Ascending aorta (tissue), 2 donors: ENCODE measurements at regions not wholly inside any gene's neighbourhood (a gene's known extent, or its start where the extent isn't known, plus 50 kb on each side); places are given as distances from the start of the nearest gene placed in this dataset.

Experiments used
- DNase-seq, 2 donors: peaks; one replicate each; pipeline ENCODE4 v3.0.0-alpha.2; 2019; ENCODE audit warnings: low spot score in 2 of 2
- H3K27ac ChIP-seq, 2 donors: fragments of 200-600 bp; sonication (generic); one replicate each; pipeline ENCODE4 v1.5.1; 2016 to 2017; ENCODE audit warnings: mild to moderate bottlenecking in 1 of 2
- H3K27me3 ChIP-seq: fragments of 200-600 bp; sonication (generic); one replicate; pipeline ENCODE4 v1.5.1; 2017
- H3K36me3 ChIP-seq, 2 donors: fragments of 200-600 bp; sonication (generic); one replicate each; pipeline ENCODE4 v1.5.1; 2016
- H3K4me1 ChIP-seq, 2 donors: fragments of 200-600 bp; sonication (generic); one replicate each; pipeline ENCODE4 v1.5.1; 2016 to 2017; ENCODE audit warnings: mild to moderate bottlenecking in 1 of 2
- H3K4me3 ChIP-seq, 2 donors: fragments of 200-600 bp; sonication (generic); one replicate each; pipeline ENCODE4 v1.5.1; 2016 to 2017; ENCODE audit warnings: mild to moderate bottlenecking in 1 of 2
- H3K9me3 ChIP-seq, 2 donors: fragments of 200-600 bp; sonication (generic); one replicate each; pipeline ENCODE4 v1.5.1; 2016
- intact Hi-C: fragments of 100-400 bp; cut with DNase I; formaldehyde crosslinking; loops from one replicate; pipeline ENCODE4 v1.15.1; 2023
- TF ChIP-seq, protein P1 (sequence below), 3 experiments: fragments of 200-600 bp in 2 of 3; fragments of 450-650 bp in 1 of 3; sonication (generic) in 2 of 3; IDR thresholded peaks; one replicate each; pipeline ENCODE4 v1.5.1; 2016 to 2019; ENCODE audit warnings: antibody characterized with exemption in 3 of 3, mild to moderate bottlenecking in 1 of 3, moderate library complexity in 1 of 3

DNA sequence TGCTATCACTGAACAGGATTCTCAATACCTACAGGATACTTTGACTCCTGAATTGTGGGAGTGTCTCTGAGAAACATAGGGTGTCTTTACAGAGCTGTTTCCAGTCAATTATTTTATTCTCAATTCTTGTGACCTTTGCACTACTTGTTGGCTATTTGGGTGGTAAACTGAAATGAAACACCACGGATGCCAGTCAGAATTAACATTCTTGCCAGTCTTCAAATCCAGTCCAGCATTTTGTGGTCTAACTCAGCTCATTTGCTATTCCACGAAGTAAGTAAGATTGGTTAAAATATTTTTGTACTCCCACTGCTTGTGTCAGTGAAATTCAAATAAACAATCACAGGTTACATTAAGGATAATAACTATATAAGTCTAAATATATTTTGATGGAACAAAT is 197.9 kb downstream of the ANKRD50 start:
- TF ChIP-seq, protein P1, sequence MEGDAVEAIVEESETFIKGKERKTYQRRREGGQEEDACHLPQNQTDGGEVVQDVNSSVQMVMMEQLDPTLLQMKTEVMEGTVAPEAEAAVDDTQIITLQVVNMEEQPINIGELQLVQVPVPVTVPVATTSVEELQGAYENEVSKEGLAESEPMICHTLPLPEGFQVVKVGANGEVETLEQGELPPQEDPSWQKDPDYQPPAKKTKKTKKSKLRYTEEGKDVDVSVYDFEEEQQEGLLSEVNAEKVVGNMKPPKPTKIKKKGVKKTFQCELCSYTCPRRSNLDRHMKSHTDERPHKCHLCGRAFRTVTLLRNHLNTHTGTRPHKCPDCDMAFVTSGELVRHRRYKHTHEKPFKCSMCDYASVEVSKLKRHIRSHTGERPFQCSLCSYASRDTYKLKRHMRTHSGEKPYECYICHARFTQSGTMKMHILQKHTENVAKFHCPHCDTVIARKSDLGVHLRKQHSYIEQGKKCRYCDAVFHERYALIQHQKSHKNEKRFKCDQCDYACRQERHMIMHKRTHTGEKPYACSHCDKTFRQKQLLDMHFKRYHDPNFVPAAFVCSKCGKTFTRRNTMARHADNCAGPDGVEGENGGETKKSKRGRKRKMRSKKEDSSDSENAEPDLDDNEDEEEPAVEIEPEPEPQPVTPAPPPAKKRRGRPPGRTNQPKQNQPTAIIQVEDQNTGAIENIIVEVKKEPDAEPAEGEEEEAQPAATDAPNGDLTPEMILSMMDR (IDR thresholded peaks at IDR 0.05), result no peak

DNA sequence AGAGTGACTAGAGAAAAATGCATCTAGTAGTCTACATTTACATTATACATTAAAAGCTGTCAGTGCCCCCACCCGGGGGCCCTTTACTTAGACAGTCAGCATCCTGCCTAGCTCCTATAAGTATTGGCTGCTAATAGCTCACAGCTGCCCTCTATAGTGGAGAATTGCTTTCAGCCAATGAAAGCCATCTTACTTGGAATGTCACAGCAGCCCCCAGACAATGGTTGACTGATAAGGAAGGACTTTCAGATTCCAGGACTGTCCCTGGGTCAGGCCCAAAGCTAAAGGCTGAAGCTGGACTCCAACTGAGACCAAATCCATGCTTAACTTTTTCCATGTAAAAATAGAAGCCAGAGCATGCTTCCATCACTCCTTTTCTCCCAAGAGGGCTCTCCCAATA is 196.9 kb downstream of the ANKRD50 start:
- Histone ChIP-seq H3K4me1 (no peaks in the 10 kb centered on the region), H3K27ac (no peak overlapping the region), H3K9me3 (no peaks in the 10 kb centered on the region), H3K4me3 (no peak overlapping the region), H3K27me3 (no peaks in the 10 kb centered on the region), H3K36me3 (no peaks in the 10 kb centered on the region)
- intact Hi-C loops, result no loop called here
- TF ChIP-seq, protein P1 (IDR thresholded peaks at IDR 0.05), result no peak
- DNase-seq, result no peak

More for the DNA sequence above, 197.9 kb downstream of the ANKRD50 start:
- no peak for DNase-seq
- Histone ChIP-seq H3K4me1 (no peaks in the 10 kb centered on the region), H3K27me3 (no peaks in the 10 kb centered on the region), H3K36me3 (no peaks in the 10 kb centered on the region), H3K4me3 (no peak overlapping the region), H3K27ac (no peak overlapping the region), H3K9me3 (no peaks in the 10 kb centered on the region)
- intact Hi-C loops, result no loop called here

DNA sequence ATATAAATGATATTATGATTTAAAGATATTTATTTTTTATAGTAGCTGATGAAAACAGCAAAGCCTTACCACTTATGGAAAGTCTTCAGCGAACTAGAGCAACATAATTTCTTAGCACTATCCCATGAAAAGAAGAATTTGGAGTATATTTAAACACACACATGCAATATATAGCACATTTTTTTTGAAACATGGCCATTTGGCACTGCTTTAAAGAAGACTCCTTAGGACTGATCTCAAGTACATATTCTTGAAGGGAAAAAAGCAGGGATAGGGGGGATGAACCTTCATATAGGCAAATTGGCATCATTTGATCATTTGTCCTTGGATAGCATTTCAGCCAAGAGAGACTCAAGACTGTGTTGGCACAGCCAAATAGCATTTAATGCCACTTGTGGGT is 193.3 kb downstream of the ANKRD50 start:
- no peaks in the 10 kb centered on the region for H3K36me3 ChIP-seq
- H3K27me3 ChIP-seq, result no peaks in the 10 kb centered on the region
- DNase-seq, result no peak
- no peak overlapping the region for H3K4me3 ChIP-seq
- intact Hi-C loops, result no loop called here
- H3K9me3 ChIP-seq, result no peaks in the 10 kb centered on the region
- TF ChIP-seq, protein P1 (IDR thresholded peaks at IDR 0.05), result no peak
- no peaks in the 10 kb centered on the region for H3K4me1 ChIP-seq
- H3K27ac ChIP-seq, result no peak overlapping the region

DNA sequence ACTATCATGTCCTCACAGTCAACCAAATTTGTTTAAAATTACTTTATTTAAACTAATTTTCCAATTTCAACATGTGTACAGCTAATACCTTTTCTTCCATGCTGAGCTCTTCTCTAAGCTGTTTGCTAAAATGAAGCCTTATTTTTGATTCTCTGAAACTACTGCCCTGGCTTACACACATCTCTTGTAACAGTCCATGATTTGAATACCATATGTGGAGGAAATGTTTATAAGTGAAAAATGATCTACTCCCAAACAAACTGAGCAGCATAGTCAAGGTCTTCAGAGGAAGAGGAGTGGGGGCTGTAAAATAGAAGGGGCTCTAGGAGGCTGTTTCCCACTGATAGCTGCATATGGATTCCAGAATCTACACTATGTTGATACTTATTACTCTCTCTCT is 188.7 kb downstream of the ANKRD50 start:
- no peak for DNase-seq
- no peaks in the 10 kb centered on the region for H3K36me3 ChIP-seq
- no peak overlapping the region for H3K4me3 ChIP-seq
- H3K27me3 ChIP-seq, result no peaks in the 10 kb centered on the region
- H3K9me3 ChIP-seq, result no peaks in the 10 kb centered on the region
- no peak overlapping the region for H3K27ac ChIP-seq
- TF ChIP-seq, protein P1 (IDR thresholded peaks at IDR 0.05), result no peak
- intact Hi-C loops, result no loop called here
- peaks cover 0 to 5% of the 10 kb centered on the region in 2 donors for H3K4me1 ChIP-seq

DNA sequence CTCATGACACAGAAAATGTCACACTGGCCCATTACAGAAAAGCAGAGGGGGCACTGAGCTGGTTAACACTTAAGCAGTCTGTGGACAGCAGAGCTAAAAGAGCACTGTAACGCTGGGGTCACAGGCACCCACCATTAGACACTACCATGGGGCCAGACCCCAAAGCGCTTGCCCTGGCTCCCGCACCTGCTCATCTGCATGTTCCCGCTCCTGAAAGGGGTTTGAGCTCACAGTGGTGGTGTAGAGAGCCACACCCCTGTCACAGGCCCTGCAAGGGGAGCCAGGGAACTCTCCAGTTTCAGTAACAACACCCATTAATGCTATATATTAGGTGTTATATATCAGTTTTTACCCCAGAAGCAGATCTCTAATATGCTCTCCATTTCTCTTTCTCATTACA is 187.0 kb downstream of the ANKRD50 start:
- Histone ChIP-seq H3K4me1 (peaks cover 0 to 5% of the 10 kb centered on the region in 2 donors), H3K36me3 (no peaks in the 10 kb centered on the region), H3K27ac (no peak overlapping the region), H3K9me3 (no peaks in the 10 kb centered on the region), H3K4me3 (no peak overlapping the region), H3K27me3 (no peaks in the 10 kb centered on the region)
- TF ChIP-seq, protein P1 (IDR thresholded peaks at IDR 0.05), result no peak
- intact Hi-C loops, result no loop called here
- no peak for DNase-seq

DNA sequence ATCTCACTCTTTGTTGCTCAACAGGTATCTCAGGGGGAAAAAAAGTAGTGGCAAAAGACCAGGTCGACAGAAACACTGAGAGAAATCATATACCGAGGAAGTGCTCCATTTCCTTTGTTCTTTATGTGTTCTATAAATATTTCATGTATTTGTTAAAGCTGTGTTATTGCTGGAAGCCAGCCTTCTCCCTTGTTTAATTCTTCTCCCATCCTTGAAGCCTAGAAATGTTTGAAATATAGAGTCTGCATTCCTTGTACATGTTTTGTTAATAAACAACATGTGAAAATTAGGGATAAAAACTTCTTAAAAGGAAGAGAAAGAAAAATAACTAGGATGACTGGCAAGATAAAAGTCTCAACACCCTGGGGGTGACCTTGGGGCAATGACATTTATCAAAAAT is 186.2 kb downstream of the ANKRD50 start:
- H3K27me3 ChIP-seq, result no peaks in the 10 kb centered on the region

More for the DNA sequence above, 186.2 kb downstream of the ANKRD50 start:
- no peaks in the 10 kb centered on the region for H3K36me3 ChIP-seq
- peaks cover 0 to 5% of the 10 kb centered on the region in 2 donors for H3K4me1 ChIP-seq
- TF ChIP-seq, protein P1 (IDR thresholded peaks at IDR 0.05), result no peak
- no peak overlapping the region for H3K4me3 ChIP-seq
- intact Hi-C loops, result no loop called here
- DNase-seq, result no peak
- no peaks in the 10 kb centered on the region for H3K9me3 ChIP-seq
- H3K27ac ChIP-seq, result no peak overlapping the region
